GM19099 (cell line): ENCODE measurements at regions not wholly inside any gene's neighbourhood (a gene's known extent, or its start where the extent isn't known, plus 50 kb on each side); places are given as distances from the start of the nearest gene placed in this dataset.

ENCODE experiments used
- POLR2A ChIP-seq: IDR thresholded peaks from 3 replicates; pipeline ENCODE4 v1.6.1; 2011; ENCODE audit warnings: low read depth; ENCODE audit not compliant: insufficient read length; ENCODE audit errors: extremely low read depth

DNA sequence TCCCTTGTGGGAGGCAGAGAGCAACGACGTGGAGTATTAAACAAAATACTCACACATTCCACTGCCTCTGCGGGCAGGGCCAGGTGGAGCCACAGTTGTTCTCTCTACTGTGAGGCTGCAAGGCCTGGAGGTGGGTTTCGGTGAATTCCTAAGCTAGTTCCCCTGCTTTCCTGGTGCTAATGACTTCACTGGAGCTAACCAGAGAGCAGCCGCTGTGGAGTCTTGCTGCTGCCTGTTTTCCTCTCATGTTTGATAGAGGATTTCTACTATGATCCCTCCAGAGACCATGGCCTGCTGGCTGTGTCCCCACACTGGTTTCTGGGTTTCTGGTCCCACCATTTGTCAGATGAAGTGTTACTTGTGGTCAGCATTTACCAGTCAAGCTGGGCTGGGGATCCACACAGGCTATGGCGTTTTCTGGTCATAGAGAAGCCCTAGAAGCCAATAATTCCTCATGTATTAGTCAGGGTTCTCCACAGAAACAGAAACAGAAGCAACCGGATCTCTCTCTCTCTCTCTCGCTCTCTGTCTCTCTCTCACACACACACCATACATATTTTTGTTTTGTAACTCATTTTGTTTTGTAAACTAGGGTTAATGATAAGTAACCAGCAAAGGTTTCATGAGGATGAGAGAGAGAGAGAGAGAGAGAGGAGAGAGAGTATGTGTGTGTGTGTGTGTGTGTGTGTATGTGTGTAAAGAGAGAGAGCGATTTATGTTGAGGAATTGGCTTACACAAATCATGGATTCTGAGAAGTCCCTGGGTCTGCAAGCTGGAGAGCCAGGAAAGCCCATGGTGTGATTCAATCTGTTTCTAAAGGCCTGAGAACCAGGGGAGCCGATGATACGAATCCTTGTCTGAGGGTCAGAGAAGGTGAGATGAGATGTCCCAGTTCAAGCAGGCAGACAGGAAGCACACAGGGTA lies 403.0 kb downstream of the GADD45G start:
- TF ChIP-seq POLR2A: no peak

DNA sequence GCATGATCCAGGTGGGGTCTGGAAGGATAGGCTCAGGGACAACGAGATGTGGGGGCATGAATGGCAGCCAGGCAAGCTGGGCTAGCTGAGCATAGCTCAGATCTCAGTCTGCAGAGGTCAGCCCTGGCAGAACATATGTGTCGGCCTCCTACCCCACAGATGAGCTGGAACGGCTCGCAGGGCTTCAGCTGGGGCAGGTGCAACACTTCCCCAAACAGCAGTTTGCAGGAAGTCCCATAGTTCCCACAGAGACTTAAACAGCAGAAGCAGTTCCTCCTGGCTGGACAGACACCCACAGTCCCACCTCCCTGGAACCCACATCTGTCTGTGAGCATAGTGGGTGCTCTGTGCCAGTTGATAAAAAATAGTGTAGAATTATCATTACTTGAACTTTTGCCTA lies 404.6 kb downstream of the GADD45G start:
- no peak for TF ChIP-seq POLR2A

- no peak for TF ChIP-seq POLR2A
Observed at GRCh38 chr9:90010793-90011192, 406.0 kb downstream of the GADD45G start.

GRCh38 chr9:90012949-90013348 lies 408.1 kb downstream of the GADD45G start:
- no peak for TF ChIP-seq POLR2A

GRCh38 chr9:90013778-90014177 lies 409.0 kb downstream of the GADD45G start:
- TF ChIP-seq POLR2A: no peak

DNA sequence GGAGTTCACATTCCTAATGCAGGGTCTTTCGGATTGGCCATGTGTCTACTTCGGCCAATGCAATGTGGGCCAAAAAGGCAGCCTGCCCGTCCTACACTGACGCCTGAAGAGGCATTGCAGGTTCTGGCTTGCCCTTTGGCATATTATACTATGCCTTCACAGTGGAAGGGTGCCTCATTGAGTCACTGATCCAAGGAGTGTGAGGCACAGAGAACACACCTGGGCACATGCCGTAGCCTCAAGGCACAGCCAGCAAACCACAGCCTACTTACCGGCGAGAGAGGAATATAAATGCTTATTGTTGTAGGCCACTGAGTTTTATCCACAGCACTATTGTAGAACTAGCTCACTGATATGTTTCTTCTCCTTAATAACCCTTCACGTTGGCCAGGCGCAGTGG lies 409.6 kb downstream of the GADD45G start:
- no peak for TF ChIP-seq POLR2A

DNA sequence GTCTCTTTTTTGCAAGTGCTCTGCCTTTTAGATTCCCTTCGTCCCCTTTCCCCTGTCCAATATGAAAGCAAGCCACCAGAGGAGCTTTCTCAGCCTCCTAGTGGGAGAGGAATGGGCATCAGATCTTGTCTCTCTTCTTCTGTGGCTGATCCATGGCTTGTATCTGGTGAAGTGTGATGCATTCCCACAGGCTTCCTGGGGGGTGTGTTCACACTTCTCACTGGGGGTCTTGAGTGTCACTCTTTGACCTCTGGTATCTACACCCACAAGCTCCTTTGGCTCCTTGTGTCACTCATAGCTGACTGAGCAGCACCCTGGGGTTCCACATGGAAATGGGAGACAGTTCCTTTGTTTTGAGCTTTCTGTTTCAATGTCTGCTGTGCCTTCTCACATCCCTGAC lies 411.5 kb downstream of the GADD45G start:
- TF ChIP-seq POLR2A: no peak

DNA sequence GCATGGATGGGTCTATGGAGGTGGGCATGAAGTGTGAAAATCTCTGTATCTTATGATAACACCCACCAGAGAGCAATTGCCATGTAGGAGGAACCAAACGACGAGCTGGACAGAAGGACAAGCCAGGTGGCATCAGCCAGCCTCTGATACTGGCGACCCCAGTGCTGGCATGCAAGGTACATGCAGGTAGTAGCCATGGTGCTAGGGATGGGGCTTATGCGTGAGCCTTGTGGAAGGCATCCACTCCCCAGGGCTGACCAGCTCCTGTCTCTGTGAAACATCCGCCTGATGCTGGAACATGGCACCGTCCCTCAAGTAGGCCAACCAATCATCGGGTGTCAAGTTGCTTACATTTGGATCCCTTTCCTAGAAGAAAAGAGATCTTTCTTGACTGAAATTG lies 412.9 kb downstream of the GADD45G start:
- TF ChIP-seq POLR2A: no peak

DNA sequence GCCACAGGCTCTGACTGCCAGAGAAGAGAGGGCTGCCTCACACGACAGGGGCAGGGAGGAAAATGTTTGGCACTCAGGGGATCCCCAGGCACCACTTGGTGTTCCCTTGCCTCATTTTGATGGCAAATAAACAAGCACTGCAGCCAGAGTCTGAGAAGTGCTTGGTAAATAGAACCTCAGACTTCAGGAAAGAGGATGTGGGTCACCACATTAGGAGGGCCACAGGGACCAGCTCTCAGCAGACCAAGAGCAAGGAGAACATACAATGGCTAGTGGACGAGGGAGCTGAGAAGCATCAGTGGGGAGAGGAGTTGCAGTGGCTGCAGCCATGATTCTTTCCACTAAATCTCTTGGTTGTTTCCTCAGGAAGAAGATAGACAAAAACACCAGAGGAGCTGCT lies 413.9 kb downstream of the GADD45G start:
- TF ChIP-seq POLR2A: no peak

- no peak for TF ChIP-seq POLR2A
Observed at GRCh38 chr9:90019626-90020025, 414.8 kb downstream of the GADD45G start.

DNA sequence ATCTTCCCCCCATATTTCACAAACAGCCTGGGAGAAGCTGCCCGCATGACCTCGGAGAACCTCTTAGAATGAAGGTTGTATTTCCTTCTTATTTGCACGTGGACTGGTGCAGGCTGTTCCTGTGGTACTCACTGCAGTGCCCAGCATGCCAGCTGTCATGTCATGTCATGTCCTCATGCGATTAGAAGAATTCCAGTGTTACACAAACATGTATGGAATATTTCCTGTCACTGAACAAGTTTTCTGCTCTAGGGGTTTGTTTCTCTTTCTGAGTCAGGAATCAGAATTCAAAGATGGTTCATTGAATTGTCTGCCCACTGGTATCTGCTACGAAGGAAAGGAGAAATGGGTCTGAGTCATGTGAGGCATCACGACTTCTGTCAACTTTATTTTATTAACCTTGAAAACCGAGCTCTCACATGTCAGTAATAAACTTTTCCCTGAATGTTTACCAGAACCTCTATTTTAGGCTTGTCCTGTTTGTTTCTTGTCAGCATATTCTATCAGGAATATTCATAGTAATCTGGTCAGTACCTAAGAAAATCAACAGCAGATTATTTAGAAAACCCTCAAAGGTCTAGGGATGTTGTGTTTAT lies 415.6 kb downstream of the GADD45G start:
- no peak for TF ChIP-seq POLR2A

DNA sequence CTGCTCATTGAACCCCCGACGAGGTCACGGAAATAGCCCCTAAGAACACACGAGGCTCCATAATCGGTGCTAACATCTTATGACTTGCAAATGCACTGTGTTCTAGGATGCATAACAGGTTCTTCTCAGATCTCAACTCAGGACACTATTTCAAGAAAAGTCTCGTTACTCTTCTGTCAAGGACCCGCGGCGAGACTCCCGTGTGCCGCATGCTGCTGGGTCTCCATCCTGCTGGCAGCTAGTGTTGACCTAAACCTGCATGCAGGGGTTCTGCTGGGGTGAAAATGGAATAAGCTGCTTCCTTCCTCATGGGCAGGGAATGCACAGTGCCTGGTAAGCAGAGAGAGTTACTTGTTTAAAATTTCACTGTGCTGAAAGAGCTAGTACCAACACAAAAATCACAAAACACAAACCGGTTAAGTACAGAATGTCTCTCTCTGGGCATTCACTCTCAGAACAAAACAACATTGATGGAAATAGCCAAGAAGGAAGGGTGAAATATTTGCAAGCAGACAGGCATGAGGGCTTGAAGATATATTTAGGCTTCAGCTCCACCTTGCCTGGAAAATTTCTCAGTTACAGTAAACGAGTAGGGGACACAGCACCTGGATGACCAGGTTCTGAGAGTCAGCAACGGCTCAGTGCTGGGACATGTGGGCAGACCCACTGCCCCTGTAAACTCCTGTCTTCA lies 416.5 kb downstream of the GADD45G start:
- no peak for TF ChIP-seq POLR2A

GRCh38 chr9:90022474-90022873 lies 417.7 kb downstream of the GADD45G start:
- TF ChIP-seq POLR2A: no peak

GRCh38 chr9:90023861-90024260 lies 419.0 kb downstream of the GADD45G start:
- TF ChIP-seq POLR2A: no peak

DNA sequence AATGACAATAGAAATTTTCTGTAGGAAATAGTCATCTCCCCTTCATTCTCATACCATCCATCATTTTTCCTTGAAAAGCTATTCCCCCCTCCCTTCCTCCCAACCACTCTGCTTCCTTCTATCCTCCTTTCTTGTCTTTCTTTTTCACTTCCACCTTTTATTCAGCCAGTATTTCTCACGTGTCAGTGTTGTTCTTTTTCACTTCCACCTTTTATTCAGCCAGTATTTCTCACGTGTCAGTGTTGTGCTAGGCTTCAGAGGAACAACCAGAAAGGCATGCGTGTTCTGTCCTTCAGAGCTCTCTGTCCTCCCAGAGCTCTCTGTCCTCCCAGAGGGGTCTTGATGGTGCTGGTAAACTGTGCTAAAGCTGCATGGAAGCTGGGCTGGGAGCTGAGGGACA lies 419.6 kb downstream of the GADD45G start:
- TF ChIP-seq POLR2A: no peak

DNA sequence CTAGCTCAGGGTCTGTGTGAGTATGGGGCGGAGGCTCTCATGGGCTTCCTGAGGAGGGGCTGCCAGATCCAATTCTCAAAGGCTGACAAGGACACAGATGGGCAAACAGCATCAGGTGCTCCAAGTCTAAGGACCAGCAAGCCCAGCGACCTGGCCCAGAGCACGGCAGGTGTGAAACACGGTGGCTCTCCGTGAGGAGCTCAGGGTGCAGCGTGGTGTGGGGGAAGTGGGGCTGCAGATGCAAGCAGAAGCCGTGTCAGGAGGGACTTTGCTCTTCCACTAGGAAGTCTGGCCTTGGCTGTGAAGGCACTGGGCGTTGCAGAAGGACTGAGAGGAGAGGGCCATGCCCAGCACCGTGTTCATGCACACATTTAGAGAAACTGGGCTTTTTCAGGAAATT lies 420.0 kb downstream of the GADD45G start:
- TF ChIP-seq POLR2A: no peak
